ENCODE measurements at regions not wholly inside any gene's neighbourhood (a gene's known extent, or its start where the extent isn't known, plus 50 kb on each side); places are given as distances from the start of the nearest gene placed in this dataset.
"Not testable (repeated sequence)": the region's sequence is repeated elsewhere in the genome, so short reads cannot be mapped to it uniquely, and the experiment has no call there.

DNA sequence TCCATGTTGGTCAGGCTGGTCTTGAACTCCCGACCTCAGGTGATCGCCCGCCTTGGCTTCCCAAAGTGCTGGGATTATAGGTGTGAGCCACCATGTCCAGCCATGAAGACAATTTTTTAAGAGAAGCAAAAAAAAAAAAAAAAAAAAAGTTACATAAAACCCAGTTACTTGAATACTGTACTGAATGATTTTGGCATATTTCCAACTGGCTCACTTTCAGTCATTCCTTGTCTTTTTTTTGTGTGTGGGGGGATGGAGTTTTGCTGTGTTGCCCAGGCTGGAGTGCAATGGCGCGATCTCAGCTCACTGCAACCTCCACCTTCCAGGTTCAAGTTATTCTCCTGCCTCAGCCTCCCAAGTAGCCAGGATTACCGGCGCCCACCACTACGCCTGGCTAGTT is 345.5 kb downstream of the SOX4 start:
- not testable (repeated sequence) for H3K9me3 ChIP-seq (ENCODE audit: control insufficient read depth in 4 of 4, low read length in 3 of 4); H3K27ac ChIP-seq (ENCODE audit: low read depth in 1 of 2, low read length in 2 of 2); H3K9ac ChIP-seq (ENCODE audit: low read depth in 1 of 2, low read length in 2 of 2); H3K36me3 ChIP-seq (ENCODE audit: control insufficient read depth in 4 of 4, insufficient read depth in 3 of 4, low read depth in 1 of 4, low read length in 3 of 4); H3K4me1 ChIP-seq (ENCODE audit: control insufficient read depth in 4 of 4, insufficient read depth in 4 of 4, low read length in 3 of 4); DNase-seq (ENCODE audit: low spot score); H3K4me3 ChIP-seq (ENCODE audit: low read depth in 1 of 3, low read length in 3 of 3); H3K27me3 ChIP-seq (ENCODE audit: control insufficient read depth in 4 of 4, insufficient read depth in 4 of 4, low read length in 3 of 4)
- 98% methylated on average over 8 of the region's 8 CpGs for WGBS

DNA sequence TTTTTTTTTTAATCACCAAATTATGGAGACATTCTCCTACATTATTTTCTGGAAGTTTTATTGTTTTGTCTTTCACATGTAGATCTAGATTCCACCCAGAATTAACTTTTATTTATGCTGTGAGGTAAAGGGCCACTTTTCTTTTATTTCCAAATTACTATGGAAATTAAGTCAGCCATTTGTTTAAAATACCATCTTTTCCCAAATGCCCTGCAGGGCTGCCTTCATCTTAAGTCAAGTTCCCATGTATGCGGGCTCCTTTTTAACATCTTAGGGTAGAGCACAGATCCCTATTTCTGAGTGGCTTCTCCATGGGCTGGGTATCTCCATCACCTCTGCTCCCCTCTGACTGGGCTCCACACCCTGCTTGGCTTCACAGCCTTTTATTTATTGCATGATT is 348.4 kb downstream of the SOX4 start:
- Histone ChIP-seq H3K4me3 (ENCODE audit: low read depth in 1 of 3, low read length in 3 of 3) (no peak overlapping the region), H3K27ac (ENCODE audit: low read depth in 1 of 2, low read length in 2 of 2) (no peak overlapping the region), H3K4me1 (ENCODE audit: control insufficient read depth in 4 of 4, insufficient read depth in 4 of 4, low read length in 3 of 4) (no peaks in the 10 kb centered on the region), H3K27me3 (ENCODE audit: control insufficient read depth in 4 of 4, insufficient read depth in 4 of 4, low read length in 3 of 4) (no peaks in the 10 kb centered on the region), H3K36me3 (ENCODE audit: control insufficient read depth in 4 of 4, insufficient read depth in 3 of 4, low read depth in 1 of 4, low read length in 3 of 4) (no peaks in the 10 kb centered on the region), H3K9me3 (ENCODE audit: control insufficient read depth in 4 of 4, low read length in 3 of 4) (no peaks in the 10 kb centered on the region), H3K9ac (ENCODE audit: low read depth in 1 of 2, low read length in 2 of 2) (no peak overlapping the region)
- DNase-seq (ENCODE audit: low spot score): no peak
- WGBS: 95% methylated on average over 1 of the region's 1 CpG
- no peak for TF ChIP-seq NR2F2 (IDR thresholded peaks at IDR 0.05)

DNA sequence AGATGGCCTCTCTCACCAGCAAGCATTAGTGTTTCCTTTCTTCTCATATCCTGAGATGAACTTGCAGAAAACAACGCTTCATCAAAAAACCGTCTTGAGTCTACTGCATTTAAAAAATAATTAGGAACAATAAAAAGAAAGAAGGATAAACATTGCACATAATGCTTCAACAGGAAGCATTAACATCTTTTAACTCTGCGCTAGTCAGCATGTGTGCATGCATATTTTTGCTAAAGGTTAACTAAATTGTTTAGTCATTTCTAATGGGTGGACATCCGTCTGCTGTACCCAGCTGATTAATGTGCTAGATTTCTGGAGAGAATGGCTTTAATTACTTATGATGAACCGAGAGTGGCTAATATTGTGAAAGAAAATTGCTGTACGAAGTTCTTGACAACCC is 349.3 kb downstream of the SOX4 start:
- DNase-seq (ENCODE audit: low spot score): no peak
- TF ChIP-seq RAD21 (IDR thresholded peaks at IDR 0.05) (no peak), JUND (IDR thresholded peaks at IDR 0.05) (no peak), HNF4G (IDR thresholded peaks at IDR 0.05) (no peak), SP1 (IDR thresholded peaks at IDR 0.05) (no peak), HNF4A (conservative IDR thresholded peaks at IDR 0.05) (no peak), FOXA2 (IDR thresholded peaks at IDR 0.05) (no peak), RXRA (IDR thresholded peaks at IDR 0.05) (no peak), TAF1 (conservative IDR thresholded peaks at IDR 0.05) (no peak), NR2F2 (IDR thresholded peaks at IDR 0.05) (no peak), FOXA1 (IDR thresholded peaks at IDR 0.05) (no peak), YY1 (IDR thresholded peaks at IDR 0.05) (no peak)
- TF ChIP-seq, protein P1, sequence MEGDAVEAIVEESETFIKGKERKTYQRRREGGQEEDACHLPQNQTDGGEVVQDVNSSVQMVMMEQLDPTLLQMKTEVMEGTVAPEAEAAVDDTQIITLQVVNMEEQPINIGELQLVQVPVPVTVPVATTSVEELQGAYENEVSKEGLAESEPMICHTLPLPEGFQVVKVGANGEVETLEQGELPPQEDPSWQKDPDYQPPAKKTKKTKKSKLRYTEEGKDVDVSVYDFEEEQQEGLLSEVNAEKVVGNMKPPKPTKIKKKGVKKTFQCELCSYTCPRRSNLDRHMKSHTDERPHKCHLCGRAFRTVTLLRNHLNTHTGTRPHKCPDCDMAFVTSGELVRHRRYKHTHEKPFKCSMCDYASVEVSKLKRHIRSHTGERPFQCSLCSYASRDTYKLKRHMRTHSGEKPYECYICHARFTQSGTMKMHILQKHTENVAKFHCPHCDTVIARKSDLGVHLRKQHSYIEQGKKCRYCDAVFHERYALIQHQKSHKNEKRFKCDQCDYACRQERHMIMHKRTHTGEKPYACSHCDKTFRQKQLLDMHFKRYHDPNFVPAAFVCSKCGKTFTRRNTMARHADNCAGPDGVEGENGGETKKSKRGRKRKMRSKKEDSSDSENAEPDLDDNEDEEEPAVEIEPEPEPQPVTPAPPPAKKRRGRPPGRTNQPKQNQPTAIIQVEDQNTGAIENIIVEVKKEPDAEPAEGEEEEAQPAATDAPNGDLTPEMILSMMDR (IDR thresholded peaks at IDR 0.05; ENCODE audit: low read depth, low read length, missing input control): no peak
- TF ChIP-seq, protein P2, sequence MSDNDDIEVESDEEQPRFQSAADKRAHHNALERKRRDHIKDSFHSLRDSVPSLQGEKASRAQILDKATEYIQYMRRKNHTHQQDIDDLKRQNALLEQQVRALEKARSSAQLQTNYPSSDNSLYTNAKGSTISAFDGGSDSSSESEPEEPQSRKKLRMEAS (IDR thresholded peaks at IDR 0.05): no peak
- TF ChIP-seq, protein P3, sequence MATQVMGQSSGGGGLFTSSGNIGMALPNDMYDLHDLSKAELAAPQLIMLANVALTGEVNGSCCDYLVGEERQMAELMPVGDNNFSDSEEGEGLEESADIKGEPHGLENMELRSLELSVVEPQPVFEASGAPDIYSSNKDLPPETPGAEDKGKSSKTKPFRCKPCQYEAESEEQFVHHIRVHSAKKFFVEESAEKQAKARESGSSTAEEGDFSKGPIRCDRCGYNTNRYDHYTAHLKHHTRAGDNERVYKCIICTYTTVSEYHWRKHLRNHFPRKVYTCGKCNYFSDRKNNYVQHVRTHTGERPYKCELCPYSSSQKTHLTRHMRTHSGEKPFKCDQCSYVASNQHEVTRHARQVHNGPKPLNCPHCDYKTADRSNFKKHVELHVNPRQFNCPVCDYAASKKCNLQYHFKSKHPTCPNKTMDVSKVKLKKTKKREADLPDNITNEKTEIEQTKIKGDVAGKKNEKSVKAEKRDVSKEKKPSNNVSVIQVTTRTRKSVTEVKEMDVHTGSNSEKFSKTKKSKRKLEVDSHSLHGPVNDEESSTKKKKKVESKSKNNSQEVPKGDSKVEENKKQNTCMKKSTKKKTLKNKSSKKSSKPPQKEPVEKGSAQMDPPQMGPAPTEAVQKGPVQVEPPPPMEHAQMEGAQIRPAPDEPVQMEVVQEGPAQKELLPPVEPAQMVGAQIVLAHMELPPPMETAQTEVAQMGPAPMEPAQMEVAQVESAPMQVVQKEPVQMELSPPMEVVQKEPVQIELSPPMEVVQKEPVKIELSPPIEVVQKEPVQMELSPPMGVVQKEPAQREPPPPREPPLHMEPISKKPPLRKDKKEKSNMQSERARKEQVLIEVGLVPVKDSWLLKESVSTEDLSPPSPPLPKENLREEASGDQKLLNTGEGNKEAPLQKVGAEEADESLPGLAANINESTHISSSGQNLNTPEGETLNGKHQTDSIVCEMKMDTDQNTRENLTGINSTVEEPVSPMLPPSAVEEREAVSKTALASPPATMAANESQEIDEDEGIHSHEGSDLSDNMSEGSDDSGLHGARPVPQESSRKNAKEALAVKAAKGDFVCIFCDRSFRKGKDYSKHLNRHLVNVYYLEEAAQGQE (IDR thresholded peaks at IDR 0.05): no peak
- 67% methylated on average over 6 of the region's 6 CpGs for WGBS
- Histone ChIP-seq H3K27ac (ENCODE audit: low read depth in 1 of 2, low read length in 2 of 2) (no peak overlapping the region), H3K27me3 (ENCODE audit: control insufficient read depth in 4 of 4, insufficient read depth in 4 of 4, low read length in 3 of 4) (no peaks in the 10 kb centered on the region), H3K9ac (ENCODE audit: low read depth in 1 of 2, low read length in 2 of 2) (no peak overlapping the region), H3K4me3 (ENCODE audit: low read depth in 1 of 3, low read length in 3 of 3) (no peak overlapping the region), H3K4me1 (ENCODE audit: control insufficient read depth in 4 of 4, insufficient read depth in 4 of 4, low read length in 3 of 4) (no peaks in the 10 kb centered on the region), H3K36me3 (ENCODE audit: control insufficient read depth in 4 of 4, insufficient read depth in 3 of 4, low read depth in 1 of 4, low read length in 3 of 4) (no peaks in the 10 kb centered on the region), H3K9me3 (ENCODE audit: control insufficient read depth in 4 of 4, low read length in 3 of 4) (no peaks in the 10 kb centered on the region)
